ENCODE measurements at regions not wholly inside any gene's neighbourhood (a gene's known extent, or its start where the extent isn't known, plus 50 kb on each side); places are given as distances from the start of the nearest gene placed in this dataset.

DNA sequence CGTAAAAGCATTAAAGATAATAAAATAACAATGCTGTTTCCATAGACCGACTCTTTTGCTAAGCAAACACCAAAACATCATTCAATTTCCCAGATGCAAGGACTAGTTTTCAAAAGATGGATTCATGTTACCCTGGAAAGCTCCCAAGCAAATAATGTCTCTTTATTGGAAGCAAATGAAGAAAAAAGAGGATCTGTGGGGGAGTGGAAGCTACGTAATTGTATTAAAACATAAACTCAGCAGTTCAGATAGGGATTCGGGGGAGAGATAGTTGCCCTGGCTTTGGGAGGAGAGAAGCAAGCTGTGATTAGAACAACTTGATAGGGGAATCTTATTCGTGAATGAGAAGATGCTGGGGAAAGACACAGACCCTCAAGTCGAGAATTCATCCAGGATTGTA lies 491.0 kb upstream of the CLINT1 start:
- ChIA-PET POLR2A (interaction anchor here (0.5 to 1.3 kb wide), 2 partner anchors 12 to 30 kb away, joined by 3 to 9 read pairs; no protein-coding TSS in a partner anchor), CTCF (ENCODE audit: unreplicated experiment) (no interaction called here)
- no peak for DNase-seq (ENCODE audit: low spot score)
- Histone ChIP-seq H3K79me2 (ENCODE audit: insufficient read depth, low read depth, low read length) (no peaks in the 10 kb centered on the region), H3K36me3 (ENCODE audit: insufficient read depth, low read length) (no peaks in the 10 kb centered on the region; the same call in 1 of the 2 replicates), H3K27ac (ENCODE audit: low read depth, low read length, poor library complexity, severe bottlenecking) (no peak overlapping the region), H3K9me2 (ENCODE audit: insufficient read depth, low read length) (no peaks in the 10 kb centered on the region), H3K9me3 (ENCODE audit: low read length) (peaks cover 12% of the 10 kb centered on the region), H3K4me1 (ENCODE audit: insufficient read depth, low read length, poor library complexity, severe bottlenecking) (no peaks in the 10 kb centered on the region), H3K4me2 (ENCODE audit: low read length) (no peak overlapping the region), H2AFZ (ENCODE audit: low read length) (no peak overlapping the region), H4K20me1 (ENCODE audit: insufficient read depth, low read length) (no peaks in the 10 kb centered on the region), H3K4me3 (ENCODE audit: low read depth, low read length, poor library complexity, severe bottlenecking) (no peak overlapping the region)
- no peak for TF ChIP-seq EZH2phosphoT487 (IDR thresholded peaks at IDR 0.05; ENCODE audit: borderline replicate concordance, low read depth, low read length)
- TF ChIP-seq, protein P1, sequence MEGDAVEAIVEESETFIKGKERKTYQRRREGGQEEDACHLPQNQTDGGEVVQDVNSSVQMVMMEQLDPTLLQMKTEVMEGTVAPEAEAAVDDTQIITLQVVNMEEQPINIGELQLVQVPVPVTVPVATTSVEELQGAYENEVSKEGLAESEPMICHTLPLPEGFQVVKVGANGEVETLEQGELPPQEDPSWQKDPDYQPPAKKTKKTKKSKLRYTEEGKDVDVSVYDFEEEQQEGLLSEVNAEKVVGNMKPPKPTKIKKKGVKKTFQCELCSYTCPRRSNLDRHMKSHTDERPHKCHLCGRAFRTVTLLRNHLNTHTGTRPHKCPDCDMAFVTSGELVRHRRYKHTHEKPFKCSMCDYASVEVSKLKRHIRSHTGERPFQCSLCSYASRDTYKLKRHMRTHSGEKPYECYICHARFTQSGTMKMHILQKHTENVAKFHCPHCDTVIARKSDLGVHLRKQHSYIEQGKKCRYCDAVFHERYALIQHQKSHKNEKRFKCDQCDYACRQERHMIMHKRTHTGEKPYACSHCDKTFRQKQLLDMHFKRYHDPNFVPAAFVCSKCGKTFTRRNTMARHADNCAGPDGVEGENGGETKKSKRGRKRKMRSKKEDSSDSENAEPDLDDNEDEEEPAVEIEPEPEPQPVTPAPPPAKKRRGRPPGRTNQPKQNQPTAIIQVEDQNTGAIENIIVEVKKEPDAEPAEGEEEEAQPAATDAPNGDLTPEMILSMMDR (conservative IDR thresholded peaks at IDR 0.05; ENCODE audit: low read length) = no peak
- no TSS peak for BruUV-seq (replicated peaks)
- intact Hi-C loops (cut with micrococcal nuclease; ENCODE audit: unreplicated experiment) = no loop called here

DNA sequence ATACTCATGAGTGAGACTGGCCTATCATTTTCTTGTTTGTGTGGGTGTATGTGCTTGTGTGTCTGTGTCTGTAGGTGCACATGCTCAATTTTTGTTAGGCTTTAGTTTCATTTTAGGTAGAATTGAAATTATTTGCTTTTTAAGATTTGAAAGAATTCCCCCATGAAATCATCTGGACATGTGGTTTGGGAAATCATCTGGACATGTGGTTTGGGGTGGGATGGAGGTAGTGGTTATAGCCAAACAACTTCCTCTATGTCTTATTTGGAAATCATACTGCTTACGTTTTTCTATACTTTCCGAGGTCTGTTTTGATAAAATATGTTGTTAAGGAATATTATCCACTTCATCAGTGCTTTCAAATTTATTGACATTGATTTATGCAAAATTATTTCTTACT lies 485.4 kb upstream of the CLINT1 start:
- TF ChIP-seq, protein P1 (conservative IDR thresholded peaks at IDR 0.05; ENCODE audit: low read length) = no peak
- no peak for TF ChIP-seq EZH2phosphoT487 (IDR thresholded peaks at IDR 0.05; ENCODE audit: borderline replicate concordance, low read depth, low read length)
- Histone ChIP-seq H2AFZ (ENCODE audit: low read length) (no peak overlapping the region), H3K9me2 (ENCODE audit: insufficient read depth, low read length) (no peaks in the 10 kb centered on the region), H3K4me1 (ENCODE audit: insufficient read depth, low read length, poor library complexity, severe bottlenecking) (no peaks in the 10 kb centered on the region), H3K9me3 (ENCODE audit: low read length) (peaks cover 9% of the 10 kb centered on the region; the same call in 1 of the 2 replicates), H3K36me3 (ENCODE audit: insufficient read depth, low read length) (no peaks in the 10 kb centered on the region), H3K4me2 (ENCODE audit: low read length) (no peak overlapping the region), H3K27ac (ENCODE audit: low read depth, low read length, poor library complexity, severe bottlenecking) (no peak overlapping the region), H3K4me3 (ENCODE audit: low read depth, low read length, poor library complexity, severe bottlenecking) (no peak overlapping the region), H3K79me2 (ENCODE audit: insufficient read depth, low read depth, low read length) (no peaks in the 10 kb centered on the region), H4K20me1 (ENCODE audit: insufficient read depth, low read length) (no peaks in the 10 kb centered on the region)
- BruUV-seq (replicated peaks) = no TSS peak
- ChIA-PET POLR2A (interaction anchor here (1.4 kb wide), 1 partner anchor 9 kb away, joined by 3 read pairs; no protein-coding TSS in a partner anchor), CTCF (ENCODE audit: unreplicated experiment) (no interaction called here)
- intact Hi-C loops (cut with micrococcal nuclease; ENCODE audit: unreplicated experiment) = no loop called here
- no peak for DNase-seq (ENCODE audit: low spot score)

DNA sequence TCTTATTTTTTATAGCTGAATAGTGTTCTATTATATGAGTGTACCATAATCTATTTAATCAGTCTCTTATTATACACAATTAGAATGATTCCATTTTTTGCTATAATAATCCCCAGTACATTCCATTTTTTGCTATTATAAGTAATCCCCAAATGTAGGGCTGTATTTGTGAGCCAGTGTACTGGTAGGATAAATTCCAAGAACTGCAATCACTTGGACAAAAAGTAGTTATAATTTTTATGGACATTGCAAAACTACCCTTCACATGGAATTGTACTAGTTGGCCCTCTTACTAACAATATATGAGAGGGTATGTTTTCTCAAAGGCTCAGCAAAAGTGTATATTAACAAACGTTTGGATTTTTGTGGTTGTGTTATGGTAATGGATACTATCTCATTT lies 481.7 kb upstream of the CLINT1 start:
- no peak for TF ChIP-seq EZH2phosphoT487 (IDR thresholded peaks at IDR 0.05; ENCODE audit: borderline replicate concordance, low read depth, low read length)
- TF ChIP-seq, protein P1 (conservative IDR thresholded peaks at IDR 0.05; ENCODE audit: low read length) = no peak
- no peaks in the 10 kb centered on the region for H4K20me1 ChIP-seq (ENCODE audit: insufficient read depth, low read length)
- no peak overlapping the region for H3K4me3 ChIP-seq (ENCODE audit: low read depth, low read length, poor library complexity, severe bottlenecking)
- no peaks in the 10 kb centered on the region for H3K9me2 ChIP-seq (ENCODE audit: insufficient read depth, low read length)
- no peaks in the 10 kb centered on the region for H3K79me2 ChIP-seq (ENCODE audit: insufficient read depth, low read depth, low read length)
- H3K27ac ChIP-seq (ENCODE audit: low read depth, low read length, poor library complexity, severe bottlenecking) = no peak overlapping the region
- peaks cover 9% of the 10 kb centered on the region; the same call in 1 of the 2 replicates for H3K9me3 ChIP-seq (ENCODE audit: low read length)
- BruUV-seq (replicated peaks) = no TSS peak
- ChIA-PET CTCF (ENCODE audit: unreplicated experiment) (no interaction called here), POLR2A (interaction anchor here (0.6 kb wide), 1 partner anchor 103 kb away, joined by 3 read pairs; no protein-coding TSS in a partner anchor)
- intact Hi-C loops (cut with micrococcal nuclease; ENCODE audit: unreplicated experiment) = no loop called here
- H3K4me1 ChIP-seq (ENCODE audit: insufficient read depth, low read length, poor library complexity, severe bottlenecking) = no peaks in the 10 kb centered on the region
- no peak overlapping the region for H3K4me2 ChIP-seq (ENCODE audit: low read length)
- H3K36me3 ChIP-seq (ENCODE audit: insufficient read depth, low read length) = no peaks in the 10 kb centered on the region; the same call in 1 of the 2 replicates
- no peak for DNase-seq (ENCODE audit: low spot score)
- H2AFZ ChIP-seq (ENCODE audit: low read length) = no peak overlapping the region
